Stimulated activated CD4-positive, alpha-beta T cell treated with anti-CD3 and anti-CD28 coated beads, Interleukin-15, amount 100 ng/mL, for 1 hour (primary cell): ENCODE measurements at regions not wholly inside any gene's neighbourhood (a gene's known extent, or its start where the extent isn't known, plus 50 kb on each side); places are given as distances from the start of the nearest gene placed in this dataset.

Source experiments
- DNase-seq, 2 donors: peaks; one replicate each; pipeline ENCODE4 v3.0.0-alpha.2; 2020; ENCODE audit warnings: low read depth in 1 of 2, low spot score in 1 of 2

DNA sequence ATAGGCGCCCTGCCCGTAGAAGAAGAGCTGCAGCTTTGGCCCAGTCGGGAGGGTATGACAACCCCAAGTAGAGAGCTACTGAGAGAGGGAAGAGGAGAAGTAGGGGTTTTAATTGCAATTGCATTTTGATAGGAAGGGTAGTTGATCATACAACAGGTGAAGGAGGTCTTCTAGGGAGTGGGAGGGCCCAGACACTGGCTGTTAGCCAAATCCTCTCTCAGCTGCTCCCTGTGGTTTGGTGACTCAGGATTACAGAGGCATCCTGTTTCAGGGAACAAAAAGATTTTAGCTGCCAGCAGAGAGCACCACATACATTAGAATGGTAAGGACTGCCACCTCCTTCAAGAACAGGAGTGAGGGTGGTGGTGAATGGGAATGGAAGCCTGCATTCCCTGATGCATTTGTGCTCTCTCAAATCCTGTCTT lies 408.9 kb upstream of the THBS1 start:
- no peak for DNase-seq

GRCh38 chr15:39172380-39173281 lies 408.2 kb upstream of the THBS1 start:
- no peak for DNase-seq

GRCh38 chr15:39173426-39173825 lies 407.5 kb upstream of the THBS1 start:
- DNase-seq: no peak

DNA sequence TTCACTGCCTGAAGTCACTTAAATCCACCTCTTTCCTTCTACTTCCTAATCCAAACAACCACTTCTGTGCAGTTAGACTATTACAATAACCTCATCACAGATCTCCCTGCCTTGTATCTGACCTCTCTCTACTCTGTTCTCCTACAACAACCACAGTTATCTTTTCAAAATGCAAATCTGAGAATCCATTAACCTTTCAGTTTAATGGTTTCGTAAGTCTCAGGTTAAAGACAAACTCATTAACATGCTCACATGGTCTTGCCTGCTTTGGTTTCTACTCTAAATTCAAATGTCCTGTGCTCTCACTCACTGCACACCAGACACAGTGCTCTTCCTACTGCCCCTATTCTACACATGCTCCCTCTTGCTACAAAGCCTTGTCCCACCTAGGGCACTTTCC lies 406.5 kb upstream of the THBS1 start:
- DNase-seq: no peak

DNA sequence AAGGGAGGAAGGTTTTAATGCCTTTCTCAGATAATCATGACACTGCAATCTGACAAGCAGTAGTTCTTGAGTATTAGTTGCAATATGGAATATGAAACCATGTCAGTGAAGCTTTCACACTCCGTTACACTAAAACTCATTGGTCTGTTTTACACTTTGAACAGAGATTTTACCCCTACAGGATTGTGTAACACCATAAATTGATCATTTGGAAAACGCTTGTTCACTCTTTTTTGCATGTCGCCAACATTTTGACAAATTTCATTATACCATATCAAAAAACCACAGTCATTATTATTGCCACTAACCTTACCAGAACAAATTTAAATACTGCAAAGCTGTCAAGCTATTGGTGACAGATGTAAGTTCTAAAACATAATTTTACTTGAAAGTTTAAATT lies 404.8 kb upstream of the THBS1 start:
- no peak for DNase-seq

DNA sequence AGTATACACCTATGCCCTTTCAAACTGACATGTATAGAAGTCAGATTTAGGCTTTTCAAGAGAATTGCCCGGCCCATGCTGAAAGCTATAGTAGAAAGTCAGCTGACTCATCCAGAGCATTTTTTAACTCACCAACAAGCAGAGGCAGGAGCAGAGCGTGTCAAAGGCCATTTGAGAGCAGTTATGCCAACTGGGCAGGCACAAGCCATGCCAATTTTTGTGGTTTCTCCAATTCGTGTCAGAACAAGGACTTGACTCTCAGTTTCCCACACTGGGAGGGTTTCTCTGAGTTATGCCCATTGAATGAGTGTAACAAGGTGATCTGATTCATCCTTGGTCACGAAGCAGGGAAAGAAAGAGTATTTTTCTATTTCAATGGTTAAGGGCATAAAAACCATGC lies 403.3 kb upstream of the THBS1 start:
- DNase-seq: no peak

- no peak for DNase-seq
These were observed 400.8 kb upstream of the THBS1 start for GRCh38 chr15:39180030-39180429.

GRCh38 chr15:39180483-39180933 lies 400.4 kb upstream of the THBS1 start:
- no peak for DNase-seq

GRCh38 chr15:39181056-39181747 lies 399.7 kb upstream of the THBS1 start:
- no peak for DNase-seq

DNA sequence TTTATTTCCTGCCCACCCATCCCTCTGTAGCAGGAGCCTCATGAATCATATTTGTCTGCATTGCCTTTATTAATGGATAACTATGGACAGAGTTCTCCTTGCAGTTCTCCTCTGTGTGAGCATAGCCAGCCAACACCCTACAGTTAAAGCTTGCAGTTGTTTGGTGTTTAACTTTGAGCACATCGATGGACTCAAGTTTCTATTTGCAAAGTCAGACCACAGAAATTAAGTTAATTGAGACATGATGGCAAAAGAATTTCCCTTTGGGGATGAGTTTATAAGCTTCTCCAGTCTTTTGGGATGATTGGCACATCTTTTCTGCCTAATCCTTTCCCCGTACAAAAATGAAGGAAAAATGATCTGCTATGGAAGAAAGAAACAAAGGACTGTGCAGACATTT lies 398.9 kb upstream of the THBS1 start:
- DNase-seq: no peak

DNA sequence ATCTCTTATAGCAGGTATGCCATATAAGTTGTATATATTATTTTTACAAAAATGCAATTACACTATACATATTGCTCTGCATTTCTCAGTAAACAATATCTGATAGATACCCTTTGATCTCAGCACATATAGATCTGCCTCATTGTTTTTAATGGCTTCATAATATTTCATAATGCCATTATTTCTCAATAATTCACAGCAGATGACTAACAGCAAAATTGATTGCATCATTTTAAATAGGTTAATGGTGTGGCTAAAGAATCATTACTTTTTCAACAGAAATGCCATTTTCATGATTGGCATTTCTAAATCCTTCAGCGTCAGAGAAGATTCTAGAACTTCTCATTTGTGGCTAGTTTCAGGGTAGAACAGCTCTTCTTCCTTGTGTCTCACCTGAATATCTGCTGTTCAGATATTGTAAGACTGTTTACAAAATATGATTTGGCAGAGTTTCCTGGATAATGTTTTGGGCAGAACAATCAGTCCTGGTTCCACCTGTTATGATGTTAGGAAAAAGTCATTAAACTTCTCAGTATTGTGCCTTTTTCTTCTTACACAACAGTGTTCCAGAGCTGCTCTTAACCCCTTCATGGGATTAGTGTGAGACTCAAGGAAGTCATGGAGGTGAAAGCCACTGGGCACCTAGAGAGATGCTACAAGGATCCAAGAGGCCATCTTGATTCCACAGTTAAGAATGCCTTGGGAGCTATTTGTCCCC lies 397.6 kb upstream of the THBS1 start:
- no peak for DNase-seq

GRCh38 chr15:39184701-39185390 lies 396.0 kb upstream of the THBS1 start:
- DNase-seq: no peak

GRCh38 chr15:39188314-39188713 lies 392.6 kb upstream of the THBS1 start:
- no peak for DNase-seq

- no peak for DNase-seq
These were observed 391.9 kb upstream of the THBS1 start for GRCh38 chr15:39188930-39189329.

- DNase-seq: no peak
These were observed 389.0 kb upstream of the THBS1 start for GRCh38 chr15:39191871-39192291.

DNA sequence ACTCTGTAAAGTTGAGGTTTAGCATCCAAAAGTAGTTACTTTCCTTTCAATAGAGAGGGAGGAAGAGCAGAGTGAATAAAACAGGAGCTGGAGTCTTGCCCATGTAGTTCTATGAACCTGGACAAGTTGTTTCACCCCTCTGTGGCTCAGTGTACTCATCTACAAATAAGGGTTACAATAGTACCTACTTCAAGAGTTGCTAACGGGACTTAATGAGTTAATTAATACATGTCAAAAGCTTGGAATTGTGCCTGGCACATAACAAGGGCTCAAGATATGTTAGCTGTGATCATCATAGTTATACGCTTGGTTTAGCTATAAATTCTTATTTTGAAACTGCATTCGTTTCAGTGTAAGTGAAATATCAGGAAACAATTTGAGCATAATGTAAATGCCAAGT lies 388.5 kb upstream of the THBS1 start:
- no peak for DNase-seq

GRCh38 chr15:39192979-39193560 lies 387.8 kb upstream of the THBS1 start:
- DNase-seq: no peak

- no peak for DNase-seq
These were observed 387.3 kb upstream of the THBS1 start for GRCh38 chr15:39193611-39194010.

DNA sequence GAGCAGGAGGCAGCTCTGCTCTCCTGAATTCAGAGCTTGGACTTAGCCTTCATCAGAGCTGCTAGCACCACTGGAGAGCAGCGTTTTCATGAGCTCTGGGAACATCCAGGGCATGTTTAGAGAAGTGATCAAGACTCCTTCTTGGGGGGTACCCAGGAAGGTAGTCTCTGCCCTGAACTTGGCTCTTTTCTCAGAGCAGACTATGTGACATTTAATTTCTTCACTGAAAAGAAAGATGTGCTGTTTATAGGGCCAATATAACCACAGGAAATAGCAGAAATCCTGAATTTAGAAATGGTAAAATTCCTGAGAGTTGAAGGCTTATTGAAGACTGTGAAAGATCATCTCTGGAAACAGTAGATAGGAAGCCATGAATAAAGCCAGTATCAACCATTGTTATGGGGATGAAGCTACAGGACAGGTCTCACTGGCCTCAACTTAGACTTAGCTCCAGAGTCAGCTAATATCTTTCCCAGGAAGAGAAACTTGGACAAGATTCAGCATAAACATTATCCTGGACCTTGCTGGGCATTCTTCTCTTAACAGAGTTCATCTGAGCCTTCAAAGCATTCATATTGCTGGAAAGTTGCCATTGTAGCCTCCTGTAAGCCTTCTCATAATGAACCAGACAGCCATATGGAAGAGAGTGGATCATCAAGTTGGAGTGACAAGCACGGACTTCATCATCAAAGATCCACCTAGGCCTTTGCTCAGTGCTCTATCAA lies 386.6 kb upstream of the THBS1 start:
- no peak for DNase-seq

GRCh38 chr15:39195961-39196486 lies 384.9 kb upstream of the THBS1 start:
- DNase-seq: no peak
